IPS-18a (cell line): ENCODE measurements at regions not wholly inside any gene's neighbourhood (a gene's known extent, or its start where the extent isn't known, plus 50 kb on each side); places are given as distances from the start of the nearest gene placed in this dataset.
"Not testable (repeated sequence)": the region's sequence is repeated elsewhere in the genome, so short reads cannot be mapped to it uniquely, and the experiment has no call there.

Source experiments
- H3K27ac ChIP-seq: one replicate; pipeline ENCODE4 v1.5.1; 2013; ENCODE audit warnings: low read length
- H3K27me3 ChIP-seq: one replicate; pipeline ENCODE4 v1.6.1; 2013; ENCODE audit warnings: mild to moderate bottlenecking, low read length; ENCODE audit not compliant: control insufficient read depth, insufficient read depth
- H3K36me3 ChIP-seq: one replicate; pipeline ENCODE4 v1.6.1; 2013; ENCODE audit warnings: low read depth, low read length; ENCODE audit not compliant: control insufficient read depth
- H3K4me1 ChIP-seq: one replicate; pipeline ENCODE4 v1.6.1; 2013; ENCODE audit warnings: low read depth, low read length; ENCODE audit not compliant: control insufficient read depth
- H3K4me3 ChIP-seq: one replicate; pipeline ENCODE4 v1.5.1; 2013; ENCODE audit warnings: low read length
- H3K9ac ChIP-seq: one replicate; pipeline ENCODE4 v1.6.1; 2013; ENCODE audit warnings: mild to moderate bottlenecking, low read length, moderate library complexity
- H3K9me3 ChIP-seq: one replicate; pipeline ENCODE4 v1.6.1; 2013; ENCODE audit warnings: low read depth, low read length; ENCODE audit not compliant: control insufficient read depth

- H3K4me1 ChIP-seq, result no peaks in the 10 kb centered on the region
- no peaks in the 10 kb centered on the region for H3K27me3 ChIP-seq
- no peak overlapping the region for H3K4me3 ChIP-seq
Measured at GRCh38 chr5:54867310-54867944, 118.0 kb downstream of the ESM1 start.

GRCh38 chr5:54864911-54865515 is 120.4 kb downstream of the ESM1 start:
- H3K27me3 ChIP-seq, H3K4me3 ChIP-seq, H3K4me1 ChIP-seq, H3K36me3 ChIP-seq, H3K9ac ChIP-seq, H3K9me3 ChIP-seq, H3K27ac ChIP-seq: not testable (repeated sequence)

More at GRCh38 chr5:54867310-54867944, 118.0 kb downstream of the ESM1 start:
- H3K9ac ChIP-seq, result no peak overlapping the region
- no peak overlapping the region for H3K27ac ChIP-seq
- H3K9me3 ChIP-seq, result no peaks in the 10 kb centered on the region
- H3K36me3 ChIP-seq, result no peaks in the 10 kb centered on the region

- Histone ChIP-seq H3K9ac (no peak overlapping the region), H3K9me3 (no peaks in the 10 kb centered on the region), H3K36me3 (no peaks in the 10 kb centered on the region), H3K27ac (no peak overlapping the region), H3K4me3 (no peak overlapping the region), H3K4me1 (no peaks in the 10 kb centered on the region), H3K27me3 (no peaks in the 10 kb centered on the region)
Measured at GRCh38 chr5:54862036-54862435, 123.4 kb downstream of the ESM1 start.

GRCh38 chr5:54861212-54861894 is 124.0 kb downstream of the ESM1 start:
- Histone ChIP-seq H3K9ac (no peak overlapping the region), H3K4me1 (no peaks in the 10 kb centered on the region)

DNA sequence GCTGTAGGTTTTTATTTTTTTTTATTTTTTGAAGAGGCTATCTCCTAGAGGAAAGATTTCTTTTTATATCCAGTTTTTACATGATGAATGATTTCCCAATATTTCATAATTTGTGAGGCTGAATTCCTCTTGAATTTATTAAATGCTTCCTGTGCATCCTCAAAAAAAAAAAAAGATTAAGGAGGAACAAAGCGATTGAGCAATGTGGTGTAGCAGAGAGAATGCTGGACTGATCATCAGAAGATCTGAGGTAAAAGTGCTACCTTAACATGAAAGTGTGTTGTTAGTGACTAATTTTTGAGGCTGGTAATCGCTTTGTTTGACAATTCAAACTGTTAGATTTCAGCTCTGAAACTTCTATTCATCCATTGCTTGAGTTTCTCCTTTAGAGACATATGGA is 125.1 kb downstream of the ESM1 start:
- Histone ChIP-seq H3K36me3 (no peaks in the 10 kb centered on the region), H3K27me3 (no peaks in the 10 kb centered on the region), H3K27ac (no peak overlapping the region), H3K9ac (no peak overlapping the region), H3K4me3 (no peak overlapping the region), H3K4me1 (no peaks in the 10 kb centered on the region), H3K9me3 (no peaks in the 10 kb centered on the region)

More at GRCh38 chr5:54861212-54861894, 124.0 kb downstream of the ESM1 start:
- no peaks in the 10 kb centered on the region for H3K27me3 ChIP-seq
- H3K36me3 ChIP-seq, result no peaks in the 10 kb centered on the region
- no peak overlapping the region for H3K27ac ChIP-seq
- no peak overlapping the region for H3K4me3 ChIP-seq
- no peaks in the 10 kb centered on the region for H3K9me3 ChIP-seq

DNA sequence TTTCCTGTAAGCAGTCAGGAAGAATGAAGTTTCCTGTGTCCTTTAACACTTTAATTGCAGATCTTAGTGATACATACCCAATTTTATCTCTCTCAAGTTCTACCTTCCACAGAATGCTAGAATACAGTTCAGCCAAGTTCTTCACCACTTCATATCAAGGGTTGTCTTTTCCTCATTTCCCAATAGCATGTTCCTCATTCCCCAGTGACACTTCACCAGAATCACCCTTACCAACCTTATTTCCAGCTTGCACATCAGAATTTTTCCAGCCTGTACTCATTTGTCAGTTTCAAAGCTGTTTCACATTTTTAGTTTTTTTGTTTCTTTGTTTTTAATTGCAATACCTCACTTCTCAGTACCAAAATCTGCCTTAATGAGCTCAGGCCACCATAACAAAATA is 126.1 kb downstream of the ESM1 start:
- Histone ChIP-seq H3K9me3 (no peaks in the 10 kb centered on the region), H3K4me3 (no peak overlapping the region), H3K9ac (no peak overlapping the region), H3K27ac (no peak overlapping the region), H3K27me3 (no peaks in the 10 kb centered on the region), H3K36me3 (no peaks in the 10 kb centered on the region), H3K4me1 (no peaks in the 10 kb centered on the region)

DNA sequence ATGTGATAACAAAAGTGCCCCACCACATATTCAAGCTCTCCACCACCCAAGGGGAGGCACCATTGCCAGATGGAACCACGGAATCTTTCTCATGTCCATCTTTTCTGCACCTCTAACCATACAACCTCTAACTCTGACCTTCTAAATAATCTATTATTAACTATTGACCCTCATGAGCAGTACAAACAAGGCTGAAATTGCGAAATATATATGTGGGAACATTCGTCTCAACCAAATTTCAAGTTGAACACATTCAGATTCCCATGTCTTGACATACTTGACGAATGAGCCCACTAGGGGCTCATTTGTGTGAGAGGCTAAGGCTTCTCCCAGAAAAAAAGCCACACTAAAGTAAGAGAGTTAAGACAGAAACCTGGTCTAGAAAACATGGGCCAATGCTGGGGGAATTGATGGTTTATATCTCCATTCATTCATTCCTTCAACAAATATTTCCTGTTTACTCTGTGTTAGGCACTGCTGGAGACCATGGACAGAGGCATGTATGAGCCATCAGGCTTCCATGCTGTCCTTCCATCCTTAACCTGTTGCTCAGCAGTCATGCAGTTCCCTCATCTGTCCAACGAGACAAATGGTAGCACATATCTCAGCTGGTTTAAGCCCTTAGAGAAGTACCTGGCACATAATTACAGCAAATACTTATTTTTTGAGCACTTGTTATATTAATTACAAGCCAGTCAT is 130.4 kb downstream of the ESM1 start:
- H3K27ac ChIP-seq, result no peak overlapping the region
- H3K36me3 ChIP-seq, result no peaks in the 10 kb centered on the region
- no peak overlapping the region for H3K4me3 ChIP-seq
- H3K9ac ChIP-seq, result no peak overlapping the region
- H3K9me3 ChIP-seq, result no peaks in the 10 kb centered on the region
- no peaks in the 10 kb centered on the region for H3K27me3 ChIP-seq
- H3K4me1 ChIP-seq, result no peaks in the 10 kb centered on the region

DNA sequence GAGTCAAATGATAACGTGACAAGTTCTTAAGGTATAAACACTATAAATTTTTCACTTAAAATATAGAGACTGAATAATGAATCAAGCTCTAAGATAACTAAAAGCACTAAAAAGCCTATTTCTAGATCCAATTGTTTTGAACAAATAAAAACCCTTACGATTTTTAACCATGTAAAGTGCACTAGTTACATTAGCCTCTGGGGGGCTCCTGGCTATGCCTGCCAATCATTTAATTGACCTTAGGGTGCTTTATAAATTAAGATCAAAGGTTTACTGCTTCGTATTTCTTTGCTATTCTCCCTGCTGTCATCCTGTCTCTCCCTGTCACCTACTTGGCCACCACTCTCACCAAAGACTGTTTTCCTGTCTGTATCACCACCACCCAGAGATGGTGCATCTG is 133.4 kb downstream of the ESM1 start:
- H3K4me3 ChIP-seq, result no peak overlapping the region
- no peaks in the 10 kb centered on the region for H3K4me1 ChIP-seq
- H3K27me3 ChIP-seq, result no peaks in the 10 kb centered on the region
- H3K9ac ChIP-seq, result no peak overlapping the region
- no peaks in the 10 kb centered on the region for H3K9me3 ChIP-seq
- no peak overlapping the region for H3K27ac ChIP-seq
- no peaks in the 10 kb centered on the region for H3K36me3 ChIP-seq

GRCh38 chr5:54851449-54851848 is 133.9 kb downstream of the ESM1 start:
- Histone ChIP-seq H3K9ac (no peak overlapping the region), H3K4me1 (no peaks in the 10 kb centered on the region), H3K27ac (no peak overlapping the region), H3K9me3 (no peaks in the 10 kb centered on the region), H3K27me3 (no peaks in the 10 kb centered on the region), H3K4me3 (no peak overlapping the region), H3K36me3 (no peaks in the 10 kb centered on the region)

DNA sequence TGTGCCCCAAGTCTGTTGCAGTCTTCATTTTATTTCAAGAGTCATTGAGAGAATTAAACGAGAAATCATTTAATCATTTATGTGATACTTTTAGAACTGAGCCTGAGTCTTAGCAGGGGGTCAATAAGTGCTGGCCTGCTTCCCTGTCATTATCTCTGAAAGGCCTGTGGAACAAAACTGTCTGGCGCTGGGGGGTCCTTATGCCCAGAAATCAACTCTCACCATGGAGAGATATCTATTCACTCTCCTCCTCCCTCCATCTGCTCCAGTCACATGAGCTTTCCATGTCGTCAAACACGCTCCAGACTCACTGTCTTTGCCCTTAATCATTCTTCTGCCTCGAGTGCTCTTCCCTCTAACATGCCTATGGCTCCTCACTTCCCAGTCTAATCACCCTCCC is 136.8 kb downstream of the ESM1 start:
- Histone ChIP-seq H3K4me3 (no peak overlapping the region), H3K27ac (no peak overlapping the region), H3K36me3 (no peaks in the 10 kb centered on the region), H3K4me1 (no peaks in the 10 kb centered on the region), H3K27me3 (no peaks in the 10 kb centered on the region), H3K9me3 (no peaks in the 10 kb centered on the region), H3K9ac (no peak overlapping the region)

DNA sequence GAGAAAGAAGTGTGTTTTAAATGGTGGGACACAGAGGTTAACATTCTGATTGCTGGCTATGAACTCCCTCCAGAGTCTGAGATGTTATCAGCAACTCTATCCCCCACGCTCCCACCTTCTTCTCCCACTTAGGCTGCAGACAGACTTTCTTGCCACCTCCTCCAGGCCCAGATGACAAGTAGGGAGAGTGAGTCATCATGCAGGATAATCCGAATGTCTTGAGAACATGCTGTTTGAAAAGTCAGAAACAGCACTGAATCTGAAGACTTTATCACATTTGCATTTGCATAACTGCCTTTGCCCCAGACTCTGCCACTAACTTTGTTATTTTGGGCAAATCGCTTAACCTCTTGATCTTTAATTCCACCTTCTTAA is 139.8 kb downstream of the ESM1 start:
- no peak overlapping the region for H3K4me3 ChIP-seq
- no peaks in the 10 kb centered on the region for H3K9me3 ChIP-seq
- no peak overlapping the region for H3K9ac ChIP-seq
- H3K36me3 ChIP-seq, result no peaks in the 10 kb centered on the region
- H3K27me3 ChIP-seq, result no peaks in the 10 kb centered on the region
- no peaks in the 10 kb centered on the region for H3K4me1 ChIP-seq
- H3K27ac ChIP-seq, result no peak overlapping the region
